Gastrocnemius medialis (tissue), 4 donors: ENCODE measurements at regions not wholly inside any gene's neighbourhood (a gene's known extent, or its start where the extent isn't known, plus 50 kb on each side); places are given as distances from the start of the nearest gene placed in this dataset.

ENCODE experiments used
- ATAC-seq, 2 donors: fragments of 150-250 bp; one replicate each; pipeline ENCODE4 v1.9.1; 2016
- DNase-seq, 2 donors: peaks; one replicate each; pipeline ENCODE4 v3.0.0-alpha.2; 2019
- H3K27ac ChIP-seq, 4 donors: fragments of 200-600 bp; sonication (generic); 1 replicate in 1 of 4; 2 replicates in 3 of 4; pipeline ENCODE4 v1.5.1; 2016 to 2018; ENCODE audit warnings: mild to moderate bottlenecking in 2 of 4, moderate library complexity in 1 of 4
- H3K27me3 ChIP-seq, 3 donors: fragments of 200-600 bp; sonication (generic) in 2 of 3; 1 replicate in 1 of 3; 2 replicates in 2 of 3; pipeline versions ENCODE4 v1.5.1 to v1.6.0; 2016 to 2019; ENCODE audit warnings: mild to moderate bottlenecking in 1 of 3, moderate library complexity in 1 of 3
- H3K36me3 ChIP-seq, 2 donors: fragments of 200-600 bp; sonication (generic) in 1 of 2; one replicate each; pipeline ENCODE4 v1.5.1; 2017 to 2018
- H3K4me1 ChIP-seq, 2 donors: fragments of 200-600 bp; sonication (generic) in 1 of 2; one replicate each; pipeline ENCODE4 v1.5.1; 2016 to 2017; ENCODE audit warnings: mild to moderate bottlenecking in 2 of 2
- H3K4me3 ChIP-seq, 4 donors: fragments of 200-600 bp; sonication (generic) in 3 of 4; 1 replicate in 1 of 4; 2 replicates in 3 of 4; pipeline ENCODE4 v1.5.1; 2016 to 2019; ENCODE audit warnings: mild to moderate bottlenecking in 2 of 4
- H3K9me3 ChIP-seq, 3 donors: fragments of 200-600 bp; sonication (generic) in 2 of 3; 1 replicate in 1 of 3; 2 replicates in 2 of 3; pipeline ENCODE4 v1.5.1; 2016 to 2019
- POLR2A ChIP-seq, 2 donors: fragments of 450-650 bp; IDR thresholded peaks; one replicate each; pipeline ENCODE4 v1.6.1; 2017; ENCODE audit warnings: antibody characterized with exemption in 2 of 2, mild to moderate bottlenecking in 2 of 2, moderate library complexity in 2 of 2
- in situ Hi-C, 4 donors: fragments of 200-750 bp; cut with MboI; loops; one replicate each; pipeline versions ENCODE4 v1.15.0 to v1.8.0; 2017; ENCODE audit warnings: low sequenced_read_pairs in 4 of 4
- intact Hi-C: fragments of 100-400 bp; cut with DNase I; formaldehyde crosslinking; loops from one replicate; pipeline ENCODE4 v1.15.1; 2023; ENCODE audit warnings: low total_unique reads
- TF ChIP-seq, protein P1 (sequence below), 5 experiments: fragments of 450-650 bp in 3 of 5; fragments of 200-600 bp in 2 of 5; sonication (generic) in 2 of 5; IDR thresholded peaks in 4 of 5; conservative IDR thresholded peaks in 1 of 5; 1 replicate in 4 of 5; 2 replicates in 1 of 5; pipeline ENCODE4 v1.5.1; 2016 to 2019; ENCODE audit warnings: antibody characterized with exemption in 5 of 5, mild to moderate bottlenecking in 3 of 5, moderate library complexity in 3 of 5

GRCh38 chr5:179484761-179485160, 65.6 kb upstream of the RUFY1 start:
- no peak for TF ChIP-seq POLR2A (IDR thresholded peaks at IDR 0.05)
- TF ChIP-seq, protein P1, sequence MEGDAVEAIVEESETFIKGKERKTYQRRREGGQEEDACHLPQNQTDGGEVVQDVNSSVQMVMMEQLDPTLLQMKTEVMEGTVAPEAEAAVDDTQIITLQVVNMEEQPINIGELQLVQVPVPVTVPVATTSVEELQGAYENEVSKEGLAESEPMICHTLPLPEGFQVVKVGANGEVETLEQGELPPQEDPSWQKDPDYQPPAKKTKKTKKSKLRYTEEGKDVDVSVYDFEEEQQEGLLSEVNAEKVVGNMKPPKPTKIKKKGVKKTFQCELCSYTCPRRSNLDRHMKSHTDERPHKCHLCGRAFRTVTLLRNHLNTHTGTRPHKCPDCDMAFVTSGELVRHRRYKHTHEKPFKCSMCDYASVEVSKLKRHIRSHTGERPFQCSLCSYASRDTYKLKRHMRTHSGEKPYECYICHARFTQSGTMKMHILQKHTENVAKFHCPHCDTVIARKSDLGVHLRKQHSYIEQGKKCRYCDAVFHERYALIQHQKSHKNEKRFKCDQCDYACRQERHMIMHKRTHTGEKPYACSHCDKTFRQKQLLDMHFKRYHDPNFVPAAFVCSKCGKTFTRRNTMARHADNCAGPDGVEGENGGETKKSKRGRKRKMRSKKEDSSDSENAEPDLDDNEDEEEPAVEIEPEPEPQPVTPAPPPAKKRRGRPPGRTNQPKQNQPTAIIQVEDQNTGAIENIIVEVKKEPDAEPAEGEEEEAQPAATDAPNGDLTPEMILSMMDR (IDR thresholded peaks at IDR 0.05 in 4 of 5, conservative IDR thresholded peaks at IDR 0.05 in 1 of 5) = no peak
- in situ Hi-C loops = loop anchor here in 1 of 4 donors (25.0 kb wide), 1 partner anchor 1197 kb away; no protein-coding TSS in a partner anchor

GRCh38 chr5:179484201-179484600, 66.2 kb upstream of the RUFY1 start:
- intact Hi-C loops = no loop called here
- H3K36me3 ChIP-seq = no peaks in the 10 kb centered on the region
- H3K4me3 ChIP-seq = no peak overlapping the region
- H3K27me3 ChIP-seq = peaks cover 0 to 14% (median 0%) of the 10 kb centered on the region in 3 donors
- H3K9me3 ChIP-seq = no peaks in the 10 kb centered on the region
- no peaks in the 10 kb centered on the region for H3K4me1 ChIP-seq
- no peak for ATAC-seq
- in situ Hi-C loops = loop anchor here in 1 of 4 donors (25.0 kb wide), 1 partner anchor 1197 kb away; no protein-coding TSS in a partner anchor
- TF ChIP-seq, protein P1 (IDR thresholded peaks at IDR 0.05 in 4 of 5, conservative IDR thresholded peaks at IDR 0.05 in 1 of 5) = no peak
- TF ChIP-seq POLR2A (IDR thresholded peaks at IDR 0.05) = no peak
- H3K27ac ChIP-seq = no peak overlapping the region
- DNase-seq = no peak

More at GRCh38 chr5:179484761-179485160, 65.6 kb upstream of the RUFY1 start:
- no peak overlapping the region for H3K27ac ChIP-seq
- no peaks in the 10 kb centered on the region for H3K4me1 ChIP-seq
- peaks cover 0 to 14% (median 0%) of the 10 kb centered on the region in 3 donors for H3K27me3 ChIP-seq
- H3K4me3 ChIP-seq = no peak overlapping the region
- H3K9me3 ChIP-seq = no peaks in the 10 kb centered on the region
- DNase-seq (no peak), ATAC-seq (no peak)
- intact Hi-C loops = no loop called here
- no peaks in the 10 kb centered on the region for H3K36me3 ChIP-seq

DNA sequence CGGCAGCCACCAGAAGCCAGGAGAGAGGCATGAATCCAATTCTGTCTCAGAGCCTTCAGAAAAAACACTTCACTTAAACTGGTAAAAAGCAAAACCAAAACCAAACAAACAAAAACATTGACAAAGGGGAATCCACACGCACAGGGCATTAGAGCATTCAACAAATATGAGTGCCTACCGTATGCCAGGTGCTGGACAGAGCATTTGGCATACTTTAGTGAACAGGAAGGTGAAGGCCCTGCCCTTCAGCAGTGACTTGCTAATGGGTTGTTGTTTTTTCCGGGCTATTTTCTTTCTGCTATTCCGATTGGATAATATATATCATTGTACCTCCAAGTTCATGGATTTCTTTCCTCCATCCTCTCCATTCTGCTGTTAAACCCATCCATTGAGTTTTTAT, 71.7 kb upstream of the RUFY1 start:
- DNase-seq (no peak), ATAC-seq (no peak)
- Histone ChIP-seq H3K4me1 (no peaks in the 10 kb centered on the region), H3K27ac (no peak overlapping the region), H3K27me3 (no peaks in the 10 kb centered on the region), H3K36me3 (no peaks in the 10 kb centered on the region), H3K4me3 (no peak overlapping the region), H3K9me3 (no peaks in the 10 kb centered on the region)
- intact Hi-C loops = no loop called here
- TF ChIP-seq, protein P1 (IDR thresholded peaks at IDR 0.05 in 4 of 5, conservative IDR thresholded peaks at IDR 0.05 in 1 of 5) = no peak
- no peak for TF ChIP-seq POLR2A (IDR thresholded peaks at IDR 0.05)
- in situ Hi-C loops = loop anchor here in 1 of 4 donors (25.0 kb wide), 1 partner anchor 1191 kb away; no protein-coding TSS in a partner anchor

GRCh38 chr5:179475208-179475751, 75.1 kb upstream of the RUFY1 start:
- no peak overlapping the region for H3K27ac ChIP-seq
- no peak for ATAC-seq

More at GRCh38 chr5:179475208-179475751, 75.1 kb upstream of the RUFY1 start:
- in situ Hi-C loops = loop anchor here in 1 of 4 donors (25.0 kb wide), 1 partner anchor 1188 kb away; no protein-coding TSS in a partner anchor
- no peak for TF ChIP-seq POLR2A (IDR thresholded peaks at IDR 0.05)
- TF ChIP-seq, protein P1 (IDR thresholded peaks at IDR 0.05 in 4 of 5, conservative IDR thresholded peaks at IDR 0.05 in 1 of 5) = no peak
- Histone ChIP-seq H3K9me3 (no peaks in the 10 kb centered on the region), H3K27me3 (no peaks in the 10 kb centered on the region), H3K36me3 (no peaks in the 10 kb centered on the region), H3K4me3 (no peak overlapping the region), H3K4me1 (no peaks in the 10 kb centered on the region)
- DNase-seq = no peak
- intact Hi-C loops = no loop called here
